Middle frontal gyrus (tissue), 1 donor: ENCODE measurements at regions not wholly inside any gene's neighbourhood (a gene's known extent, or its start where the extent isn't known, plus 50 kb on each side); places are given as distances from the start of the nearest gene placed in this dataset.
"Not testable (repeated sequence)": the region's sequence is repeated elsewhere in the genome, so short reads cannot be mapped to it uniquely, and the experiment has no call there.

ENCODE experiments used
- DNase-seq: peaks from one replicate; pipeline ENCODE4 v3.0.0-alpha.2; 2015; ENCODE audit warnings: low spot score; ENCODE audit errors: extremely low spot score

DNA sequence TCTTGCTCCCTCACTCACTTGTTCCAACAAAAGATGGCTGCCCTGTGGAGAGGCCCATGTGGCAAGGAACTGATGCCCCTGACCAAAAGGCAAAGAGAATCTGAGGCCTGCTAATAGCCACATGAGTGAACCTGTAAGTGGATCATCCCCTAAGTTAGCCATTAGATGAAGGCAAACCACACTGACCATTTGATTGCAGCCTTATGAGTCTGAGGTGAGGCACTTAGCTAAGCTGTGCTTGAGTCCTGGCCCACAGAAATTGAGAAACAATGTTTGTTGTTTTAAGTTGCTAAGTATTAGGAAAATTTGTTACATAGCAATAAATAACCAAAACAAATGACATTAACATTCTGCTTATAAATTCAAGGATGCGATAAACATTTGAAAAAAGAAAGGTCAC is 100.1 kb upstream of the BET1 start:
- DNase-seq = no peak

DNA sequence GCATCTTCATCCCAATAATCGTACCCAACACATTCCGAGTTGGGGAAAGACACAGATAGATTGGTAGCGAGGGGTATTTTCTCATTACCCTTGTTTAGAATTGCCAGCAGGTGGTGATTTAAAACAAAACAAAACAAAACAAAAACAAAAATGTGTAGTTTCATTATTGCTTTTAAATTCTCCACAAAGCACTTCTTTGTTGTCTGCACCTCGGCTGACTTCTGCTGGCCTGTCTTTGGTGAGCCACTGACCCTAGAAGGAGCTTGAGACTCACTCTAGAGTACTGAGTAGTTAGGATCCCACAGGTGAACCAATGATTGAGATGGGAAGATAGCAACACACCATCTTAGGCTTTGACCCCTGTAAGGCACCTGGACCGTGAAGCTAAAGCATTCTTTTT is 105.4 kb upstream of the BET1 start:
- no peak for DNase-seq

DNA sequence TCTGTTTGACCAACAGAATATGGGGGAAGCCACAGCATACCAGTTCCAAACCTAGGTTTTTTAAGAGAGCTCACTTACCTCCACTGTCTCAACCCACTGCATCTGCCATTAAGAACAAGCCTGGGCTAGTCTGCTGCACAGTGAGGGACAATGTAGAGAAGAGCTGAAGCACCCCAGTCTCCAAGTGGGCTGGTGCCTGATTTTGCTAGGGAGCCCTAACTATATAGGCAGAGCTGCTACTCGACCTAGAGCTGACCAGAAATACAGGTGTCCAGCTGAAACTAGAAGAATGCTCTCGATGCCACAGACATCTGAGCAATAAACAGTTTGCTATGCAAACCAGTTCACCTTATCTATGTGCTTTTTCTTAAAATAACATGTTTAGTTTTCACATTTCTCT is 106.9 kb upstream of the BET1 start:
- DNase-seq = no peak

DNA sequence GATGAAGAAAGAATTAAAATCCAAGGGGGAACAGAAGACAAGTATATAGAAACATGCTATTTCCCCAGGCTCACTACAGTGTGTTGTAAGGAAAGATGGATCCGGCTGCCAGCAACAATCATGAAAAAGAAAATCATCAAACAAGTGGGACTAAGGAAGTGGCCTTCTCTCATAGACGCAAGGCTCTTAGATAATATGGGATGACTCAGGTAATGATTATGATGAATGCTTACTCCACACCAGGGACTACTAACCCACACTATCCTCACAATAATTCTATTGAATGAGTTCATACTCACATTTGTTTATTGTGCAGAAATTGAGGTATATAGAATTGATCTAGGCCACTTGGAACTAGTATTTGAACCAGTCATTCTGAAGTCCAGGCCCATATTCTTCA is 111.2 kb upstream of the BET1 start:
- no peak for DNase-seq

DNA sequence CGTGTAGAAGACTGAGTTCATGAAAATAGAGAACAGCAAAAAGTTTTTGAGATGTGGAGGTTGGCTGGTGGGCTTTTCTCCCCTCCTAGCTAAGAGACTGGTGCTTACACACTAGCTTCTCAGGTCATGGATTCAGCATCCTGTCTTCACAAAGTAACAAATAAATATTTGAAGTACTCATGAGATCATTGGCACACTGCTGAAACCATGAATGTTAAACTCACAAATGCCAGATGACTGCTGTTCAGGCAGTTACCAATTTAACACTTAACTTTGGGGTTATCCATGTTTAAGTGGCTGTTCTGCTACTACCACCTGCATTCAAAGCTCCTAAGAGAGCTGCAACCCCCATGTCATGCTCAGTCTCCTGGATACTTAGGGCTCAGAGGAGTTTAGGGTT is 119.0 kb upstream of the BET1 start:
- no peak for DNase-seq

DNA sequence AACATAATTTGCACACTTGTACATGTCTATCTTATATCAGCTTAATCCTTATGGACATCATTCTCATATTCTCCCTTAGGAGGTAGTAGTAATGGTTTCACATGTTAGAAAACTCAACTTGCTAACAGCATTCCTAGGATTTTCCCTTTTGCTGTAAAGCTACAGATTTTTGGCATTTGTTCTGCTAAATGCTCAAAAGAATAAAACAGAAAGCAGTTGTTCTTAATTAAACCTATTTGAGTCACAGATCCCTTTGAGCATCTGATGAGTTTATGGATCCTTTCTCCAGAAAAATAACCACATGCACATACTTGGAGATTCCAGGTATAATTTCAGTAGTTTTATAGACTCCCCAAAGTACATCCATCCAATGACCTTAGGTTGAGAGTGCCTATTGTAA is 122.9 kb upstream of the BET1 start:
- DNase-seq = no peak

DNA sequence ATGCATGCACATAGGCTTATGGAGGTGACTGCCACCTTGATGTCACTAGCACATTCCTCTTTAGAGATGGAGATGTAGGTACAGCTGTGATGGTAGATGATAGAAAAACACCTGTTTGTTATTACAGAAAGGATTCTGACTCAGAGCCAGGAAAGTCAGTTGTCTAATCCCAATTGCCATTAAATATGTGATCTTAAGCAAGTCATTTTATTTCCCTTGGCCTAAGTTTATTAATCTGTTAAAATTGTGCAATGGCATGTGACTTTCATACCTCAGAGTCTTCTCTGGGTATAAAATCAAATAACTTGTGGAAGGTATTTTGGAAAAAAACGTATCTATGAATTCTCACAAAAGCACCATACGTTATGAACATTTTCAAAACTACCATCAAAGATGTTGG is 123.9 kb upstream of the BET1 start:
- no peak for DNase-seq

DNA sequence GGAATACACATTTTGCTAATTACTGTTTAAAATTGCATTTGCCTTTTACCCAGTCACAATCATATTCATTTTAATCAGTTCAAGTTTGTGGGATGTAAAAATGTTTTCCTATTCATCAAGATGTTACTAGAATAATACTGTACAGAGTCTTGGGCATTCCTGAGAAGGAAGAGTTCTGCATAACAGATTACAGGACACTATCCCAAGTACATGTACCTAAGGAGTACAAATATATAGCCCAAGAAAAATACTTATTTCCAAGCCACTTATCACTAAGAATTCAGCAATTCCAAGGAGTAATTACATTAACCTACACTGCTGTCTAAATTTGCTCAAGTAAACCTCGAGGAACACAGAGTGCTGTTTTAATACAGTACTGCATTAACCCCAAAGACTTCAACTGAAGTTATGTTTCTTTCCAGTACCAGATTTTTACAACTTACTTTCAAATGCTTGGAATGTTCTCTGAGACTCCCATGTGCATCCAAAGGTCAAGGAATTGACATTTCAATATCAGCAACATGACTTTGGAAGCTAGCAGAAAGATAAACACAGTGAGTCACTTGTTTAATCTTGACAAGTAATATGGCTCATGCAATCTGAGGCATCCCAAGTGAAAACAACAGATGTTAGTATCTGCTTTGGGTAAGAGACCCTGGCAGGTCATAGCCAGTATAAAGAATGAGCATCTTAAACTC is 125.4 kb upstream of the BET1 start:
- no peak for DNase-seq

DNA sequence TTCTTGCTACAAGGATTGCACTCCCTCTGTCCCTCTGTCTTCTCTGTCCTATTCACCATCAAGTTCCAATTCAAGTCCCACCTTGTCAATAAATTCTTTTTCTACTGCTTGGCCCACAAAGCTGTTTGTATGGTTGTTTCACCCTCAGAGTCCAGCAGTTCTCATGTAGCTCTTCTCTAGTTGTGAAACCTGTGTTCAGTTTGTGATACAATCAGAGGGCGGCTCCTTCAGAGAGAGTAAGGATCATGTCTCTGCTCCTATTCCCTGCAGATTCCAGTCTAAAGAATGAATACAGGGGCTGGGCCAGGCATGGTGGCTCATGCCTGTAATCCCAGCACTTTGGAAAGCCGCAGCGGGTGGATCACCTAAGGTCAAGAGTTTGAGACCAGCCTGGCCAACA is 126.6 kb upstream of the BET1 start:
- no peak for DNase-seq

DNA sequence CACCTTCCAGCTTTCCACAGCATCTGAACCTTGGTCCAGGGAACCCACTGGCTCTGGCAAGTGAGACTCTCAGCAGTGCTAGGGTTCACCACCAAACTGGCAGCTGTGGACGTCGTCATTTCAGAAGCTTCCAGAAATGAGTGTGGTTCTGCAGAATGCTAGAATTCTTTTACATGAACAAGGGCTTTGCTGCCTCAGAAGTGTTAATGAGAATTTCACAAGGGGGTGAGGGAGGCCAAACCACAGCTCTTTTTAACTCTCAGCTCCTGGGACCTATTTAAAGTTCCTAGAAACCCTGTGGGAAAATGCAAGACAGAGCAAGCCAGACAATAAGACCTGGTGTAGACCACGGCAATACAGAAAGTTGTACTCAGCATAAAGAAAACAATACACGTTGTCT is 129.3 kb upstream of the BET1 start:
- DNase-seq = no peak

DNA sequence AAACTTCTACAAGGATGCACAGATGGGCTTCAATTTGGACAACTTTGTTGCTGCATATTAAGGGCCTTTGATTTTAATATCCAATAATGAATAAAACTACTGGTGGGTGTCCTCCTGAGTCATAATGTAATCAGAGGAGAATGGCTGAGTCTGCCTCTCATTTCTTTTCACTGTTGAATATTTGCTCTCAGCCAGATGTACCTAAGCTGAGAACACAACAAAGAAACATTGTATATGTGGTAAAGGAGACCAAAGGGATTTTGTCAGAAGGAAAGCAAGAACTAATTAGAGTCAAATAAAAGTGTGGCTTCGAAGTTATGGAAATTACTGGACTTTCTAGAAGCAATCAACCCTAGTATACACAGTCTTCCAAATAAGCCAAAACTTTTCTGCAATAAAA is 131.0 kb upstream of the BET1 start:
- no peak for DNase-seq

DNA sequence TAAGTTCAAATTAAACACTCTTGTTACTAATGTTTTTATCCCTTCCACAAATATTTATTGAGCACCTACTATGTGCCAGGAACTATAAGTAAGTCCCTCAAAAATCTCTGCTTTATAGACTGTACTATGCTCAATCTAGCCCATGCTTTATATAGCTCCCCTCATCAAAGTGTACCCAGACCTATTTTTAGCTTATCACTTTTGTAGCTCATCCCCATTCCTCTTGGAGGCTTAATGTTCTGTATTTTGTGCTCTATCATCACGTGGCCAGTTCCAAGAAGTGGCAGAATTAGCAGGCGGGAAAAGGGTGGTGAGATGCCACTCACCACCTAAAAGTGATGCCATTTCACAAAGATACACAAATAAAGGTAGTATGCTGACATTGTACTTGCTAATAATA is 138.1 kb upstream of the BET1 start:
- no peak for DNase-seq

DNA sequence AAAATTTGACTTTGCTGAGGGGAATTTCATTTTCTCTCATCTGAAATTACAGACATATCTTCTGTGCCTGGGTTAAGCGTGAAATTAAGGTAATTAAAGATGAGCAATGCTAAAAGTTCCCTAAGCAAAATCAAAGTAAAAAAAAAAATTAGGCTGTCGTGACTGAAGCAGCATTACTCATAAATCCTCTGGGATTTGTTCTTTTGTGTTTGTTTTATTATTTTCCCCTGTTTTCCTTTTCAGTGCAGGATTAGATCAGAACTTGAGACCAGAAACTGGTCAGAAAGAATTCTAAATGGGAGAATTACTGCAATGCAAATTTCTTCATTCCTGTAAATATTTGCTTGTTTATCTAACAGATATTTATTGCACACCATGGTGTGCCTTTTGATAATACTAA is 141.4 kb upstream of the BET1 start:
- no peak for DNase-seq

DNA sequence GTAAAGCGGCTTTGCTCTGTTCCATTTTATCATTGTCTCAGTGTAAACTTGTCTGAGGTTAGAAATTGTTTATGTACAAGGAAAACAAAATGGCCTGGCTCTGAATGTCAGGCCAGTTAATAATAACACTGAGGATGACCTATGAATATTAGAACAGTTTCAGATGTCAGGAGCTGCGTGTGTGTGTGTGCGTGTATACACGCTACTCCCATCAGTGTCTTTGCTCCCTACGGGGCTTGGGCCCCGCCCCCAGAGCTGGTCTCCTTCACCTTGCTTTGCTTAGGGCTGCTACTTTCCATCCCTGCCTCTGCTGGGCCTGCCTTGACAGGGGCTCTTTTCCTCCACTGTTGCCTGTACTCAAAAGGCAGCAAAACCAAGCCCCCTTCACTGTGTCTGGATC is 142.3 kb upstream of the BET1 start:
- DNase-seq = no peak

DNA sequence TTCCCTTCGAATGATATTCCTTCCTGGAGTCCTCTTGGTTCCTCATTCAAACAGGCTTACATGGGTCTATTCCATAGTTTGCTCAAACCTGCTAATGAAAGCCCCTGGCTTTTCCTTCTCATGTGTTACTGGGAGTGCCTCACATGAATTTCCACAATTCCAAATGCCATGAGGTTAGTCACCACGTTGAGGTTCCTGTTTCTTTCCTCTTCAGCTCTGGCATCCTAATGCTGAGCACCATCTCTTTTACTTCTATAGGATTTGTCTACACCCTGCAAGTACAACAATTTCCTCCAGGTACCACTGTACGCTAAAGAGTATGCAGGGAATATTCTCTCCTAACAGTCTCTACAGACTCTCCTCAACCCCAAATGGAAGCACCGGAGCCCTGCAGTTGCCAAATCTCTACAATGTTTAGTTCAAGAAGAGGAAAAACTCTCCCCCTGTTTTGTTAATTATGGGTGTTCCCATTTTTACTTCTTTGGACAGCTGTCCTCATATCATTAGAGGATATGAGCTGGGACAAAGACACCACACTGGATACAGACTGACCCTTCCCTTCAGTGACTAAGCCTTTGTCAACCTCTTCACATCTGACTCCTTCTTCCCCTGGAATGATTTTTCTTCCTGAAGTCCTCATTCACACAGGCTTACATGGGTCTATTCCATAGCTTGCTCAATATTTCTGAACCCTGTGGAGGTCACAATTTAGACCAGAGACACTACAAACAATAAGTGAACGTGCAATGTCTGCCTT is 145.8 kb upstream of the BET1 start:
- no peak for DNase-seq

DNA sequence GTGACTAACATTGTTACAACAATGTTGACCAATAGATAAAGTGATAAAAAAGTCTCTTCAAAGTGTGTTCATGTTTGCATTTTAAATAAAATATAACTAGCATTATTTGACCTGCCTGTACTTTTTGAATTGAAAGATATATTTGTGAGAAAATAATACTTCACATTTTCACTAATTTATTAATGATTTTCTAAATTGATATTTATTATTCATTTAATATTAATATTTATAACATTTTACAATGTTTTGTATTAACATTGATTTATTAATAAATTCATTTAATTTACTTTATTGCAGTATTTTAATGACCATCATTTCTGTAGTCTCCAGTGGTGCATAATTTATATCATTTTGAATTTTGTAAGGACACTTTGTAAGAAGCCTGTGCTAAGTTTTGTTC is 150.0 kb upstream of the BET1 start:
- DNase-seq = no peak

DNA sequence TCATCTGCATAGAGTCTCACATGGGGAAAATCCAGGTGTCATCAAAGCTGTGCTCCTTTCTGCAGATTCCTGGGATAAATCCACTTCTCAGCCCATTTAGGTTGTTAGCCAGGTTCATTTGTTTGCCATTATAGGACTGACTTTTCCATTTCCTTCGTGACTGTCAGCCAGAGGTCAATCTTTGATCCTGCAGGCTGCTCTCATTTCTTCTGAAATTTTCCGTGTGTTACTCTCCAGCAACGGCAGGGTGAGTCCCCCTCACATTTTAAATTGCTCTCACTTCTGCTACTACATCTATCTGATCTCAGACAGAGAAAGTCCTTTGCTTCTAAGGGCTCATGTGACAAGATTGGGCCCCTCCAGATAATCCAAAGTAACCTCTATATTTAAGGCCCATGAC is 150.7 kb upstream of the BET1 start:
- no peak for DNase-seq

DNA sequence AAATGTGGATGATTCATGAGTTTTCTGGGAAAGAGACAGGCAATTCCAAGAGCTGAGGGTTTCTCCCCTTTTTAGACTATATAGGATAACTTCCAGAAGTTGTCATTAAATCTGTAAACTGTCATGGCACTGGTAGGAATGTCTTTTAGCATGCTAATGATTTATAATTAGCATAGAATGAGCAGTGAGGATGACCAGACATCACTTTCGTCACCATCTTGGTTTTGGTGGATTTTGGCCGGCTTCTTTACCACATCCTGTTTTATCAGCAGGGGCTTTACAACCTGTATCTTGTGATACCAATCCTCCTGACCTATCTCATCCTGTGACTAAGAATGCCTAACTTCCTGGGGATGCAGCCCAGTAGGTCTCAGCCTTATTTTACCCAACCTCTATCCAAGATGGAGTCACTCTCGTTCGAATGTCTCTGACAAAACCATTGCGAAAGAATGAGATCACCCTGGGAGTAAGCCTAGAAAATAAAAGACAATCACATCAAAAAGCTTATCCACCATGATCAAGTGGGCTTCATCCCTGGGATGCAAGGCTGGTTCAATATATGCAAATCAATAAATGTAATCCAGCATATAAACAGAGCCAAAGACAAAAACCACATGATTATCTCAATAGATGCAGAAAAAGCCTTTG is 153.6 kb upstream of the BET1 start:
- DNase-seq = not testable (repeated sequence)

DNA sequence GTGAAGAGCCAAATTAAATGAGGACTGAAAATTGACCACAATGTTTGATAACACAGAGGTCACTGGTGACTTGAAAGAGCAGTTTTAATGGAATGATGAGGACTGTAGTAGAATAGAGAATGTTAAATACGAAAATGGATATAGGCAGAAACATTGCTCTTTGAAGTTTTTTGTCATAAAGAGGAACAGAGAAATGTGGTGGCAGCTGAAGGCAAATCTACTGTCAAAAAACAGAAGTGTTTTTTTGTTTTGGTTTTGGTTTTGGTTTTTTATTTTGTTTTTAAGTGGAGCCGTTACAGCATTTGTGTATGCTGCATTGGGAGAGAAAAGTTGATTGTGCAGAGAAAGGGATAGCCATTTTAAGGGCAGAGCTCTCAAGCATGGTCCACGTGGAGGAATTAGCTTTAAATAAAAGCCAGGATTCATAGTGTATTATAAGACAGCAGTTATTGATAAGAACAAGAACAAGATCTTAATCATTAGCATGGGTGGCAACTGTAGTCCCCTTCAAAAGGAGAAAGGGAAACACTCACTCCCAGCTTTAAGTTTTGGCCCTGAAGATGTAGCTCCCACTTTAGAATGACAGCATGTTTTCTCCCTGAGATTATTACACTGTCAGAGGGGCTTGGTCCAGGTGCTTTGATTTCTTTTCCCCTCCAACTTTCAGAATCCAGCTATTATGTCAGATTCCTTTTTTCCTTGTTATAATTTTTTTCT is 156.7 kb upstream of the BET1 start:
- DNase-seq = no peak

DNA sequence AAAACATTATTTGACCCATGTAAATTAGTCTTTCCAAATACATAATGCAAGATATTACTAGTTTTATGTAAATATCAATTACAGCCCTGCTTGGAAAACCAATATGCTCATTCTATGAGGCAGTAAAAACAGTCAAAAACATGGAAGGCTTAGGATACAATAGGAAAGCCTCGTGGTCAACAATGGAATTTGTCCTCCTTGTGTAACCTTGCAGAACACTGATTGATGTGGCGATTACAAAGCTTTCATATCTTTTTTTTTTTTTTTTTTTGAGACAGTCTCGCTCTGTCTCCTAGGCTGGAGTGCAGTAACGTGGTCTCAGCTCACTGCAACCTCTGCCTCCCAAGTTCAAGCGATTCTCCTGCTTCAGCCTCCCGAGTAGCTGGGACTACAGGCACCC is 157.3 kb upstream of the BET1 start:
- DNase-seq = no peak

DNA sequence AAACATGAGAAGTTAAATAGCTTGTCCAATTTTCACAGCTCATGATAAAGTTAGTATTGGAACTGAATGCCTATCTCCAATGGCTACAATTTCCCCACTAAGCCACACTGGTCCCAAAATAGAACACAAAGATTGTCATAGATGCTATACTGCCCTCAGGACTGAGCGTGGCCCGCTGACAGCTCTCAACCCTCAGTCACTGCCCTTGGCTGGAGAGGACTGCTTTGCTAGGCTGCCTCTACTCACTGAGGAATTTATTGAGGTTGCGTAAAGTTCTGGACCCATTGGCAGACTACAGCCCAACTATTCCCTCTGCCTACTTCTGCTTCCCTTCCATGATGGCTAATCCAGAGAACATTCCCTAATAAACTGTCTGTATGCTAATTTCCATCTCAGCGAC is 165.5 kb upstream of the BET1 start:
- DNase-seq = no peak

DNA sequence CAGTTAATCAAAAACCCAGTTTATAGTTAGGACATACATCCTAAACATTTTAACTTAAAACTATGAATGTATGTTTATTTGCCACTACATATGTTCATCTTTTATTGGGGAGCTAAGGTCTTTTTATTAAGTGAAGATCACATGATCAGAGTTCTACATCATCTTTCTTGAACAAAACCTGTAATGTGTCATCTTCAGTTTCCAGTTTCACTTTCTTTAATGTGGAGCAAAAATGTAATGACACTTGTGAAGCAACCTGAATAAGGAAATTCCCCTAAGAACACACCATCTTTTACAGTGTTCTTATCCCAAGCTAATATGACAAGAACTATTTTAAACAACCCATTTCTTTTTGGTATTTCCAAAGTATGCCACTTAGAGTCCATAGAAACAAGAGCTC is 166.7 kb upstream of the BET1 start:
- DNase-seq = no peak
